Kidney epithelial cell (primary cell): ENCODE measurements at regions not wholly inside any gene's neighbourhood (a gene's known extent, or its start where the extent isn't known, plus 50 kb on each side); places are given as distances from the start of the nearest gene placed in this dataset.

Experiments used
- DNase-seq: peaks from one replicate; pipeline ENCODE4 v3.0.0-alpha.2; 2010; ENCODE audit warnings: low read depth
- H3K27me3 ChIP-seq: 2 replicates; pipeline ENCODE4 v1.6.0; 2011; ENCODE audit warnings: low read length; ENCODE audit not compliant: control insufficient read depth, insufficient read depth
- H3K36me3 ChIP-seq: 2 replicates; pipeline ENCODE4 v1.5.1; 2011; ENCODE audit warnings: low read length; ENCODE audit not compliant: control insufficient read depth, insufficient read depth
- H3K4me3 ChIP-seq: 2 replicates; pipeline ENCODE4 v1.5.1; 2011; ENCODE audit warnings: low read depth, mild to moderate bottlenecking, control low read depth, low read length
- TF ChIP-seq, protein P1 (sequence below): IDR thresholded peaks from 2 replicates; pipeline ENCODE4 v1.5.1; 2011; ENCODE audit warnings: mild to moderate bottlenecking, moderate library complexity, low read length, control low read depth, inconsistent platforms; ENCODE audit not compliant: insufficient read depth, poor library complexity, severe bottlenecking

- no peak for DNase-seq
- Histone ChIP-seq H3K4me3 (no peak overlapping the region), H3K27me3 (peaks cover 5% of the 10 kb centered on the region), H3K36me3 (no peaks in the 10 kb centered on the region)
- TF ChIP-seq, protein P1, sequence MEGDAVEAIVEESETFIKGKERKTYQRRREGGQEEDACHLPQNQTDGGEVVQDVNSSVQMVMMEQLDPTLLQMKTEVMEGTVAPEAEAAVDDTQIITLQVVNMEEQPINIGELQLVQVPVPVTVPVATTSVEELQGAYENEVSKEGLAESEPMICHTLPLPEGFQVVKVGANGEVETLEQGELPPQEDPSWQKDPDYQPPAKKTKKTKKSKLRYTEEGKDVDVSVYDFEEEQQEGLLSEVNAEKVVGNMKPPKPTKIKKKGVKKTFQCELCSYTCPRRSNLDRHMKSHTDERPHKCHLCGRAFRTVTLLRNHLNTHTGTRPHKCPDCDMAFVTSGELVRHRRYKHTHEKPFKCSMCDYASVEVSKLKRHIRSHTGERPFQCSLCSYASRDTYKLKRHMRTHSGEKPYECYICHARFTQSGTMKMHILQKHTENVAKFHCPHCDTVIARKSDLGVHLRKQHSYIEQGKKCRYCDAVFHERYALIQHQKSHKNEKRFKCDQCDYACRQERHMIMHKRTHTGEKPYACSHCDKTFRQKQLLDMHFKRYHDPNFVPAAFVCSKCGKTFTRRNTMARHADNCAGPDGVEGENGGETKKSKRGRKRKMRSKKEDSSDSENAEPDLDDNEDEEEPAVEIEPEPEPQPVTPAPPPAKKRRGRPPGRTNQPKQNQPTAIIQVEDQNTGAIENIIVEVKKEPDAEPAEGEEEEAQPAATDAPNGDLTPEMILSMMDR = no peak
These were observed 225.6 kb upstream of the ZBED5 start for GRCh38 chr11:11083441-11083840.

DNA sequence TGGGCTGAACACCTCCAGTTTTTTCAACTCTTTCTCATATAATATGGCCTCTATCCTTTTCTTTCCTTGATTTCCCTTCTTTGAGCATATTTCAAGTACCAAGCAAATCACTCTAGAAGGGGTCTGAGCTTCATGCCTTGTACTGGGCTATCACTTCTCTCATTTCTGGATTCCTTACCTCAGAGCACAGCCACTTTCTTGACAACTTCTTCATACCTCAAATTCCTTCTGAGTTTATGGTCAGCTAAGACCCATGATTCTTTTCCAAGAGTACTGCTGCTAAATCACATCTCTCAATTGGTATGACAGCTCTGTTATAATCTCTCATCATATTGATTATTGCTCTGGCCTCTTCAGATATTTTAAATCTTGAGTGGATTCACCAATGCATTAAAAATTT lies 224.8 kb upstream of the ZBED5 start:
- TF ChIP-seq, protein P1 = no peak
- DNase-seq = no peak
- H3K4me3 ChIP-seq = no peak overlapping the region
- peaks cover 5% of the 10 kb centered on the region for H3K27me3 ChIP-seq
- H3K36me3 ChIP-seq = no peaks in the 10 kb centered on the region

GRCh38 chr11:11081776-11082175 lies 223.9 kb upstream of the ZBED5 start:
- no peak overlapping the region for H3K4me3 ChIP-seq
- H3K27me3 ChIP-seq = peaks cover 6% of the 10 kb centered on the region
- no peak for DNase-seq
- TF ChIP-seq, protein P1 = no peak
- no peaks in the 10 kb centered on the region for H3K36me3 ChIP-seq

GRCh38 chr11:11081288-11081687 lies 223.4 kb upstream of the ZBED5 start:
- H3K4me3 ChIP-seq = no peak overlapping the region
- H3K36me3 ChIP-seq = no peaks in the 10 kb centered on the region
- peaks cover 7% of the 10 kb centered on the region for H3K27me3 ChIP-seq
- TF ChIP-seq, protein P1 = no peak
- DNase-seq = peak; percentile 28

- TF ChIP-seq, protein P1 = no peak
- DNase-seq = no peak
- Histone ChIP-seq H3K36me3 (no peaks in the 10 kb centered on the region), H3K4me3 (no peak overlapping the region), H3K27me3 (peaks cover 7% of the 10 kb centered on the region)
These were observed 220.7 kb upstream of the ZBED5 start for GRCh38 chr11:11078344-11079086.

DNA sequence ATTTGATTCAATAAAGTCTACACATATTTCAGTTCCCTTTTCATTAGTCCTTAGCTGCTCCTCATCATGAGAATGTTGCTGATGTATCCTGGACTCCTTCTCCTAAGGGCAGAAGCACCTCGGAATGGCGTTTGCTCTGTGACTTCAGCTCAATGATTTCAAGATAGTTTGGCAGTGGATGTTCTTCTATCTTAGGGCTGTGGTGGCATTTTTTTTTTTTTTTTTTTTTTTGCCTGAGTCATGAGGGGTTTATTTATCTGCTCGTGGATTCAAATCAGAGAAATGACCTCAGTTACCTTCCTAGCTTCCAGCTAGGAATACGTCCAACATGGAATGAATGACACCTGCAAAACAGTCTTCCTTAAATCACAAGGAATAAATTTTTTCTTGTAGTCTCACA lies 220.0 kb upstream of the ZBED5 start:
- Histone ChIP-seq H3K36me3 (no peaks in the 10 kb centered on the region), H3K27me3 (peaks cover 7% of the 10 kb centered on the region), H3K4me3 (no peak overlapping the region)
- TF ChIP-seq, protein P1 = no peak
- DNase-seq = no peak
